Ectodermal cell (in vitro differentiated cells): ENCODE measurements at regions not wholly inside any gene's neighbourhood (a gene's known extent, or its start where the extent isn't known, plus 50 kb on each side); places are given as distances from the start of the nearest gene placed in this dataset.

Source experiments
- H3K27ac ChIP-seq: 2 replicates; pipeline ENCODE4 v1.7.0; 2013; ENCODE audit warnings: mild to moderate bottlenecking, low read depth, low read length; ENCODE audit not compliant: insufficient read depth, poor library complexity, severe bottlenecking
- H3K27me3 ChIP-seq: 2 replicates; pipeline ENCODE4 v1.7.0; 2013; ENCODE audit warnings: mild to moderate bottlenecking, low read length; ENCODE audit not compliant: insufficient read depth, control insufficient read depth, poor library complexity, severe bottlenecking
- H3K36me3 ChIP-seq: one replicate; pipeline ENCODE4 v1.7.0; 2013; ENCODE audit warnings: low read length; ENCODE audit not compliant: control insufficient read depth, insufficient read depth
- H3K4me1 ChIP-seq: one replicate; pipeline ENCODE4 v1.7.0; 2013; ENCODE audit warnings: low read length; ENCODE audit not compliant: control insufficient read depth, insufficient read depth
- H3K4me3 ChIP-seq: 2 replicates; pipeline ENCODE4 v1.7.0; 2013; ENCODE audit warnings: low read depth, low read length, control low read depth; ENCODE audit not compliant: insufficient read depth
- H3K9me3 ChIP-seq: 2 replicates; pipeline ENCODE4 v1.7.0; 2013; ENCODE audit warnings: mild to moderate bottlenecking, low read length, moderate library complexity; ENCODE audit not compliant: control insufficient read depth
- WGBS, 2 experiments: methylation state at CpG; one replicate each; pipeline ENCODE4 v1.1.7; 2013; ENCODE audit warnings: missing lambda C conversion rate in 2 of 2; 5-methylcytosine and 5-hydroxymethylcytosine counted together

GRCh38 chr18:76137216-76137615 is 357.8 kb downstream of the ZNF516 start:
- no peaks in the 10 kb centered on the region for H3K27me3 ChIP-seq
- H3K27ac ChIP-seq: no peak overlapping the region
- no peaks in the 10 kb centered on the region for H3K4me1 ChIP-seq
- no peak overlapping the region for H3K4me3 ChIP-seq
- H3K36me3 ChIP-seq: no peaks in the 10 kb centered on the region
- H3K9me3 ChIP-seq: no peaks in the 10 kb centered on the region
- 93 to 95% methylated on average over 5 to 6 of the region's 6 CpGs for WGBS, 2 experiments

GRCh38 chr18:76136701-76137100 is 358.3 kb downstream of the ZNF516 start:
- 95 to 98% methylated on average over 7 to 10 of the region's 10 CpGs for WGBS, 2 experiments
- Histone ChIP-seq H3K4me3 (no peak overlapping the region), H3K27ac (no peak overlapping the region), H3K9me3 (no peaks in the 10 kb centered on the region), H3K4me1 (no peaks in the 10 kb centered on the region), H3K27me3 (no peaks in the 10 kb centered on the region), H3K36me3 (no peaks in the 10 kb centered on the region)

- Histone ChIP-seq H3K27ac (no peak overlapping the region), H3K4me3 (no peak overlapping the region), H3K36me3 (no peaks in the 10 kb centered on the region), H3K9me3 (no peaks in the 10 kb centered on the region), H3K27me3 (no peaks in the 10 kb centered on the region), H3K4me1 (no peaks in the 10 kb centered on the region)
- WGBS, 2 experiments: 84 to 94% methylated on average over 1 of the region's 1 CpG
Measured at GRCh38 chr18:76134628-76135027, 360.4 kb downstream of the ZNF516 start.

GRCh38 chr18:76133873-76134272 is 361.2 kb downstream of the ZNF516 start:
- Histone ChIP-seq H3K4me3 (no peak overlapping the region), H3K27me3 (no peaks in the 10 kb centered on the region), H3K9me3 (no peaks in the 10 kb centered on the region), H3K4me1 (no peaks in the 10 kb centered on the region), H3K36me3 (no peaks in the 10 kb centered on the region), H3K27ac (no peak overlapping the region)
- 87 to 92% methylated on average over 1 of the region's 1 CpG for WGBS, 2 experiments

GRCh38 chr18:76131738-76132137 is 363.3 kb downstream of the ZNF516 start:
- no peaks in the 10 kb centered on the region for H3K4me1 ChIP-seq
- no peaks in the 10 kb centered on the region for H3K9me3 ChIP-seq
- no peaks in the 10 kb centered on the region for H3K36me3 ChIP-seq
- H3K27ac ChIP-seq: no peak overlapping the region
- 96 to 100% methylated on average over 1 of the region's 1 CpG for WGBS, 2 experiments
- H3K4me3 ChIP-seq: no peak overlapping the region
- H3K27me3 ChIP-seq: no peaks in the 10 kb centered on the region

- Histone ChIP-seq H3K27me3 (no peaks in the 10 kb centered on the region), H3K36me3 (no peaks in the 10 kb centered on the region), H3K4me1 (no peaks in the 10 kb centered on the region), H3K4me3 (no peak overlapping the region), H3K27ac (no peak overlapping the region), H3K9me3 (no peaks in the 10 kb centered on the region)
- WGBS, 2 experiments: 93 to 94% methylated on average over 13 of the region's 13 CpGs
Measured at GRCh38 chr18:76130845-76131244, 364.2 kb downstream of the ZNF516 start.

GRCh38 chr18:76126327-76126726 is 368.7 kb downstream of the ZNF516 start:
- H3K9me3 ChIP-seq: no peaks in the 10 kb centered on the region
- WGBS, 2 experiments: 81 to 82% methylated on average over 6 of the region's 6 CpGs
- no peak overlapping the region for H3K4me3 ChIP-seq
- H3K27ac ChIP-seq: no peak overlapping the region
- H3K4me1 ChIP-seq: no peaks in the 10 kb centered on the region
- no peaks in the 10 kb centered on the region for H3K27me3 ChIP-seq
- H3K36me3 ChIP-seq: no peaks in the 10 kb centered on the region

GRCh38 chr18:76121011-76121410 is 374.0 kb downstream of the ZNF516 start:
- no peaks in the 10 kb centered on the region for H3K9me3 ChIP-seq
- H3K27me3 ChIP-seq: no peaks in the 10 kb centered on the region
- WGBS, 2 experiments: 90 to 97% methylated on average over 4 to 5 of the region's 5 CpGs
- no peak overlapping the region for H3K4me3 ChIP-seq
- no peaks in the 10 kb centered on the region for H3K4me1 ChIP-seq
- no peak overlapping the region for H3K27ac ChIP-seq
- H3K36me3 ChIP-seq: no peaks in the 10 kb centered on the region

GRCh38 chr18:76115580-76115979 is 379.5 kb downstream of the ZNF516 start:
- no peak overlapping the region for H3K4me3 ChIP-seq
- no peaks in the 10 kb centered on the region for H3K36me3 ChIP-seq
- WGBS, 2 experiments: 86 to 90% methylated on average over 14 of the region's 14 CpGs
- H3K4me1 ChIP-seq: no peaks in the 10 kb centered on the region
- no peaks in the 10 kb centered on the region for H3K9me3 ChIP-seq
- H3K27ac ChIP-seq: no peak overlapping the region
- no peaks in the 10 kb centered on the region for H3K27me3 ChIP-seq

GRCh38 chr18:76113101-76113500 is 381.9 kb downstream of the ZNF516 start:
- Histone ChIP-seq H3K4me3 (no peak overlapping the region), H3K36me3 (no peaks in the 10 kb centered on the region), H3K9me3 (no peaks in the 10 kb centered on the region), H3K27me3 (no peaks in the 10 kb centered on the region), H3K4me1 (no peaks in the 10 kb centered on the region), H3K27ac (no peak overlapping the region)
- 91 to 95% methylated on average over 10 of the region's 10 CpGs for WGBS, 2 experiments

- no peak overlapping the region for H3K27ac ChIP-seq
- H3K36me3 ChIP-seq: no peaks in the 10 kb centered on the region
- H3K4me1 ChIP-seq: no peaks in the 10 kb centered on the region
- WGBS, 2 experiments: 75% methylated on average over 5 of the region's 5 CpGs
- no peaks in the 10 kb centered on the region for H3K27me3 ChIP-seq
- no peaks in the 10 kb centered on the region for H3K9me3 ChIP-seq
- no peak overlapping the region for H3K4me3 ChIP-seq
Measured at GRCh38 chr18:76102626-76103025, 392.4 kb downstream of the ZNF516 start.
